ENCODE measurements at regions not wholly inside any gene's neighbourhood (a gene's known extent, or its start where the extent isn't known, plus 50 kb on each side); places are given as distances from the start of the nearest gene placed in this dataset.
A peak's percentile ranks its signal among the peaks of the same experiment; 100 is the strongest.
"Not testable (repeated sequence)": the region's sequence is repeated elsewhere in the genome, so short reads cannot be mapped to it uniquely, and the experiment has no call there.

GRCh38 chr1:16794609-16795008 lies 54.3 kb downstream of the RNU1-4 start:
- not testable (repeated sequence) for DNase-seq (ENCODE audit: low spot score); ATAC-seq (ENCODE audit: low FRiP score)

GRCh38 chr1:16795119-16795518 lies 54.8 kb downstream of the RNU1-4 start:
- not testable (repeated sequence) for ATAC-seq (ENCODE audit: low FRiP score); DNase-seq (ENCODE audit: low spot score)

GRCh38 chr1:16796179-16796578 lies 55.9 kb downstream of the RNU1-4 start:
- ATAC-seq (ENCODE audit: low FRiP score), result peak; percentile 20

GRCh38 chr1:16796625-16797046 lies 56.3 kb downstream of the RNU1-4 start:
- DNase-seq (ENCODE audit: low spot score); ATAC-seq (ENCODE audit: low FRiP score): not testable (repeated sequence)

More at GRCh38 chr1:16796179-16796578, 55.9 kb downstream of the RNU1-4 start:
- not testable (repeated sequence) for DNase-seq (ENCODE audit: low spot score)

DNA sequence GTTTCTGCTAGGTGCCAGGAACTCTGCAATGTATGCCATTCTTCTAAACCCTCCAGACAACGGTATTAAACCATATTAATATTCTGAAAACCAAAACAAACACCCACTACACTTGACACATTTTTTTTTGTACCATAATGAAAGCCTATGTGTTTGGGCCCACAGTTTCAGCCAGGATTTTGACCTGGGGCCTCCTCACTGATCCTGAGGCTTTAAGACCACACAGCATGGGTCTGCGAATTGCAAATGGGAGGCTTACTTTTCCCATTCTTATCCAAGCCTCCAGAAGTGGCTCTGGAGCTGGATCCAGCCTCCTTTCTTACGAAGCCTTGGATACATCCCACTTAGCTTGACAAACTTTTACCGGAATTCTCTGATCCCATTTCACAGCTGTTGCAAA lies 56.7 kb downstream of the RNU1-4 start:
- ATAC-seq (ENCODE audit: low FRiP score); DNase-seq (ENCODE audit: low spot score): not testable (repeated sequence)

- ATAC-seq (ENCODE audit: low FRiP score); DNase-seq (ENCODE audit: low spot score): not testable (repeated sequence)
Measured at GRCh38 chr1:16798050-16798449, 57.7 kb downstream of the RNU1-4 start.

All from omental fat pad (tissue), 1 donor.